CD4-positive, alpha-beta T cell treated with Interleukin-17A for 1 hour (primary cell): ENCODE measurements at regions not wholly inside any gene's neighbourhood (a gene's known extent, or its start where the extent isn't known, plus 50 kb on each side); places are given as distances from the start of the nearest gene placed in this dataset.

Source experiments
- DNase-seq: peaks from one replicate; pipeline ENCODE4 v3.0.0-alpha.2; 2020

GRCh38 chr13:83589814-83590213, 292.5 kb downstream of the SLITRK1 start:
- no peak for DNase-seq

- no peak for DNase-seq
Observed at GRCh38 chr13:83577183-83577582, 305.1 kb downstream of the SLITRK1 start.

GRCh38 chr13:83568019-83568418, 314.3 kb downstream of the SLITRK1 start:
- DNase-seq: no peak

GRCh38 chr13:83563499-83563898, 318.8 kb downstream of the SLITRK1 start:
- no peak for DNase-seq

- no peak for DNase-seq
Observed at GRCh38 chr13:83557845-83558244, 324.4 kb downstream of the SLITRK1 start.

- DNase-seq: no peak
Observed at GRCh38 chr13:83549671-83550070, 332.6 kb downstream of the SLITRK1 start.

- no peak for DNase-seq
Observed at GRCh38 chr13:83547043-83547442, 335.2 kb downstream of the SLITRK1 start.

GRCh38 chr13:83546476-83546875, 335.8 kb downstream of the SLITRK1 start:
- no peak for DNase-seq

GRCh38 chr13:83538636-83539035, 343.6 kb downstream of the SLITRK1 start:
- DNase-seq: no peak

- DNase-seq: no peak
Observed at GRCh38 chr13:83536941-83537340, 345.3 kb downstream of the SLITRK1 start.

- no peak for DNase-seq
Observed at GRCh38 chr13:83536153-83536552, 346.1 kb downstream of the SLITRK1 start.

GRCh38 chr13:83532809-83533208, 349.5 kb downstream of the SLITRK1 start:
- no peak for DNase-seq

- no peak for DNase-seq
Observed at GRCh38 chr13:83531022-83531421, 351.3 kb downstream of the SLITRK1 start.

GRCh38 chr13:83516781-83517180, 365.5 kb downstream of the SLITRK1 start:
- no peak for DNase-seq

GRCh38 chr13:83515268-83516015, 366.8 kb downstream of the SLITRK1 start:
- no peak for DNase-seq

- no peak for DNase-seq
Observed at GRCh38 chr13:83508771-83509301, 373.4 kb downstream of the SLITRK1 start.

GRCh38 chr13:83503424-83503823, 378.9 kb downstream of the SLITRK1 start:
- no peak for DNase-seq

- no peak for DNase-seq
Observed at GRCh38 chr13:83499286-83499685, 383.0 kb downstream of the SLITRK1 start.

GRCh38 chr13:83498481-83499190, 383.6 kb downstream of the SLITRK1 start:
- no peak for DNase-seq

GRCh38 chr13:83498045-83498444, 384.2 kb downstream of the SLITRK1 start:
- no peak for DNase-seq

GRCh38 chr13:83496501-83496900, 385.8 kb downstream of the SLITRK1 start:
- DNase-seq: no peak

GRCh38 chr13:83485101-83485500, 397.2 kb downstream of the SLITRK1 start:
- no peak for DNase-seq

- no peak for DNase-seq
Observed at GRCh38 chr13:83471011-83471410, 411.3 kb downstream of the SLITRK1 start.

- DNase-seq: no peak
Observed at GRCh38 chr13:83470133-83470797, 412.0 kb downstream of the SLITRK1 start.
